GM19328 (cell line): ENCODE measurements at regions not wholly inside any gene's neighbourhood (a gene's known extent, or its start where the extent isn't known, plus 50 kb on each side); places are given as distances from the start of the nearest gene placed in this dataset.

Source experiments
- ATAC-seq: cut with Tn5 transposase; IDR thresholded peaks from one replicate; pipeline ENCODE4 v1.9.1; 2021; ENCODE audit warnings: mild to moderate bottlenecking, moderate library complexity; ENCODE audit not compliant: unreplicated experiment

GRCh38 chr4:43903456-43903855 is 545.2 kb downstream of the KCTD8 start:
- no peak for ATAC-seq

- no peak for ATAC-seq
Observed at GRCh38 chr4:43918377-43918776, 530.2 kb downstream of the KCTD8 start.

GRCh38 chr4:43932448-43932847 is 516.2 kb downstream of the KCTD8 start:
- no peak for ATAC-seq

- ATAC-seq, result no peak
Observed at GRCh38 chr4:43943998-43944397, 504.6 kb downstream of the KCTD8 start.

- no peak for ATAC-seq
Observed at GRCh38 chr4:43959976-43960375, 488.6 kb downstream of the KCTD8 start.

- no peak for ATAC-seq
Observed at GRCh38 chr4:43968011-43968410, 480.6 kb downstream of the KCTD8 start.

- ATAC-seq, result no peak
Observed at GRCh38 chr4:43983610-43984009, 465.0 kb downstream of the KCTD8 start.

- no peak for ATAC-seq
Observed at GRCh38 chr4:43987331-43987944, 461.2 kb downstream of the KCTD8 start.

- no peak for ATAC-seq
Observed at GRCh38 chr4:43990551-43990950, 458.1 kb downstream of the KCTD8 start.

GRCh38 chr4:43990963-43991362 is 457.6 kb downstream of the KCTD8 start:
- ATAC-seq, result no peak

GRCh38 chr4:43992552-43992951 is 456.1 kb downstream of the KCTD8 start:
- no peak for ATAC-seq

GRCh38 chr4:43993196-43993902 is 455.3 kb downstream of the KCTD8 start:
- no peak for ATAC-seq

GRCh38 chr4:43999669-44000068 is 448.9 kb downstream of the KCTD8 start:
- no peak for ATAC-seq

GRCh38 chr4:44002368-44002767 is 446.2 kb downstream of the KCTD8 start:
- no peak for ATAC-seq

GRCh38 chr4:44016570-44017421 is 431.8 kb downstream of the KCTD8 start:
- ATAC-seq, result no peak

- ATAC-seq, result no peak
Observed at GRCh38 chr4:44017422-44017739, 431.2 kb downstream of the KCTD8 start.

GRCh38 chr4:44019721-44020120 is 428.9 kb downstream of the KCTD8 start:
- ATAC-seq, result no peak

GRCh38 chr4:44025376-44026020 is 423.1 kb downstream of the KCTD8 start:
- ATAC-seq, result no peak

- no peak for ATAC-seq
Observed at GRCh38 chr4:44038811-44039210, 409.8 kb downstream of the KCTD8 start.

- no peak for ATAC-seq
Observed at GRCh38 chr4:44046491-44046890, 402.1 kb downstream of the KCTD8 start.

GRCh38 chr4:44056721-44057151 is 391.9 kb downstream of the KCTD8 start:
- no peak for ATAC-seq
